ENCODE measurements at regions not wholly inside any gene's neighbourhood (a gene's known extent, or its start where the extent isn't known, plus 50 kb on each side); places are given as distances from the start of the nearest gene placed in this dataset.

- no peak for TF ChIP-seq CTCF (IDR thresholded peaks at IDR 0.05)
- no peak for TF ChIP-seq POLR2A (IDR thresholded peaks at IDR 0.05)
Measured at GRCh38 chr1:37353871-37354270, 120.5 kb upstream of the ZC3H12A start.
